Suppressor macrophage treated with lipopolysaccharide for 1 hour (primary cell): ENCODE measurements at regions not wholly inside any gene's neighbourhood (a gene's known extent, or its start where the extent isn't known, plus 50 kb on each side); places are given as distances from the start of the nearest gene placed in this dataset.
"Not testable (repeated sequence)": the region's sequence is repeated elsewhere in the genome, so short reads cannot be mapped to it uniquely, and the experiment has no call there.

Source experiments
- DNase-seq, 3 donors: peaks; one replicate each; pipeline ENCODE4 v3.0.0-alpha.2; 2020 to 2022

DNA sequence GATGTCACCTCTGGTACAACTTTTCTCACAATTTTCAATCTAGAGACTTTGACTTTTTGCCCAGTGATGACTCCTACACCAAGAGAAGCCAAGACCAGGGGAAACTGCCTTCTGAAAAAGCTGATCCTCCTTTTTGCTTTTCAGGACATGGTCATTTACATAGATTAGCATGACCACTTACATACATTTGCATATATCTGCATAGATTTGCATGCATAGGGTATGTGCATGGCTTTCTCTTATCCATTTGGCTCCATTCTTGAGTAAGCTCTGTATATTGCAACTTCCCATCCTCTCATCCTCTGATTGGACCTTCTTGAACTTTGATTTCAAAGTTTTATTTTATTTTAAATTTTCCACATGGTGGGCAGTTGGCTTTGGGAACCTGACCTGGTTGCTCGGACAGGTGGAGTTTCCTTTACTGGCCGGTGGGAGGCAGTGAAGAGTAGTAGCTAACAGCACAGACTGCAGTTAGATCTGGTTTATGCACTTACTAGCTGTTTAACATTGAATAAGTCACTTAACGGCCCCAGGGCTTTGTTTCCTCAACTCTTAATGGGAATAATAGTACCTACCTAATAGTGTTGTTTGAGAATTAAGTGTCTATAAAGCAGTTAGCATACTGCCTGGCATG lies 92.9 kb downstream of the GPR139 start:
- DNase-seq = peak in 1 of 3 donors; percentile 2

DNA sequence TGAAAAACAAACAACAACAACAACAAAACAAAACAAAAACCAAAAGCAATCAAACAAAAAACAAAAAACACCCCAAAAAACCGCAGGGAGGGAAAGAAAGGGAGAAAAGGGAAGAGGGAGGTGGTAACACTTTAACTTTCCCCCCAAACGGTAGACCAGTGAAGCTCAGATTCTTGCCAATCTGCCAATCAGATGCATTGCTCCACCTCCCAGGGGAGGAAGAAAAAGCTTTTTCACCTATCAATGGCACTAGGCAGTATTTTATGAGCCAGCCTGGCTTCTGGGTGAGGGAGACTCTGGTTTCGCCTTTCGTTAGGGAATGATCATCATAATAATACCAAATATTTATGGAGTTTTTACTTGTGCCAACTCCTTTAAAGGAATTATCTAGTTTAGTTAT lies 94.1 kb downstream of the GPR139 start:
- DNase-seq = no peak

DNA sequence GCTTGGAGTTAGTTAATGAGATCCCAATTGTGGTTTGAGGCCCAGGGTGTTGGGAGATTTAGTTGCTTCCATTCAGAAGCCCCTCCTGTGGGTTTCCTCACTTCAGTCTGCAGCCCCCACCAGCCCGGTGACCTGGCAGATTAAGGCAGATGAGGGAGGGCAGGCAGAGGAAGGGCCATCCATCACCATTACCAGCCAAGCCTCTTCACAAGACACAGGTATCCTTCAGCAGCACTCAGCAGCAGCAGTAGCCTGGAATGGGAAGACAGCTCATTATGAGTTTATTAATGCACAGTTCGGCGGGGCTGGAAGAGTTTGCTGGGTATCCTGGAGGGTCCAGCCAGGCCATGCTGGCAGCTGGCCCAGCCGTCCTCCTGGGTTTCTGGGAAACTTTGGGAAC lies 90.0 kb upstream of the GPRC5B start:
- no peak for DNase-seq

DNA sequence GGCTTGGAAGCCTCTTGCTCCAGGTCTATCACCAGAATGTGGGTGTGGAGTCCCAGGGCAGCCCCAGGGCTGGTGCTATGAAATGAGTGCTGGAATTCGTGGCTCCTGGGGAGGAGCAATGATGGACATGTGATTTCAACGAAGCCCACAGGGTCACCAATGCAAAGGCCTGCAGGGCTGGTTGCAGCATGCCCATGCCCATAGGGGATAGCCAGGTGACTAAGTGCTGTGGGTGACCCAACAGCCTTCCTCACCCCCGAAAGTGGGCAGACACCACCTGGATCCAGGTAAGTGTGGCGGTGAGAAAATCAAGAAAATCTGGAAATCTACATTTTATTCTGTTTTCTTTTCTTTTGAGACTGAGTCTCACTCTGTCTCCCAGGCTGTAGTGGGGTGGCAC lies 87.5 kb upstream of the GPRC5B start:
- no peak for DNase-seq

DNA sequence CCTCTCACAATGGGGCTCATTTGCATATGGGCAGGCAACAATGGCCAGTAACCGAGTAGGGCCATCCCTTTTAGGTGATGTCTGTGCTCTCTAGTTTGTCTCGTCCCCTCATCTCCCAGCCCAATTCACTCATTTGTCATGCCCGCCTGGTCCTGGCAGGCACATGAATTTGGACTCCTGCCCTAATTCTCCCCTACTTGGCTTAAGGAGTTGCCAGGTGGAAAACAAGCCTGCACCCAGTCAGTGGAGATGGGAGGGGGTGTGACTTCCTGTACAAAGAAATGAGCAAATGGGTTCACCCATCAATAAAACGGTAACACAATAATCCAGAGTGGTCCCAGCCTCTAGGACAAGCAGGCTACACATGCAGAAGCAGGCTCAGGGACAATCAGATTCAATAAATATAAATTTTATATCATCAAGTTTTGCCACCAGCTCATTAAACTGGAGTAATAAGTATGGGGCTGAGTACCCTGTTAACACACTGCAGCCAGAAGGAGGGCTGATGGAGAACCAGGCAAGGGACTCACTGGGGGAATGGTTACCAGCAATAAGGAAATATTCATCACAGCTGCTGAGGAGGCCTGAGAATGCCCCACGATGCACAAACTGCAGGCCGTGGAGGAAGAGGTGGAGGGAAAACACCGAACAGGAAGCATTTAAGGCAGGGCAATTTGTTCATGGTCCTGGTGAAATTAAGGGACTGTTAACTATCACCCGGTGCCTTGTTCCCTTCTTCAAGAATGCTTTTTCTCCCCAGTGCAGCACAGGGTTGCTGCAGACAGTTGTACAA lies 84.4 kb upstream of the GPRC5B start:
- DNase-seq = no peak

DNA sequence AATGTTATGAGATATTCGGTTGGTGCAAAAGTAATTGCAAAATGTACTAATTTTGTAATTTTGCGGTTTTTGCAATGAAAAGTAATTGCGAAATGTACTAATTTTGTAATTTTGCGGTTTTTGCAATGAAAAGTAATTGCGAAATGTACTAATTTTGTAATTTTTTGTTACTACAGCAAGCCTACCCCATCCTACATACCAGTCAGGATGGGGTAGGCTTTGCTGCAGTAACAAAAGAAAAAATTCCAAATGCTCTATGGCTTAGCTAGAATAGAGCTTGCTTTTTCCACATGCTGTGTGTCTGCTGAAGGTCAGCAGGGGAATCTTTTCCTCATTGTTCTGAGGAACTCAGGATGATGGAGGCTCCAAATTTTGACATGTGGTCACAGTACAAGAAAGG lies 83.3 kb upstream of the GPRC5B start:
- peak in 1 of 3 donors; percentile 2 for DNase-seq

GRCh38 chr16:19967561-19967960 lies 82.9 kb upstream of the GPRC5B start:
- DNase-seq = no peak

GRCh38 chr16:19963301-19963700 lies 78.7 kb upstream of the GPRC5B start:
- DNase-seq = no peak

DNA sequence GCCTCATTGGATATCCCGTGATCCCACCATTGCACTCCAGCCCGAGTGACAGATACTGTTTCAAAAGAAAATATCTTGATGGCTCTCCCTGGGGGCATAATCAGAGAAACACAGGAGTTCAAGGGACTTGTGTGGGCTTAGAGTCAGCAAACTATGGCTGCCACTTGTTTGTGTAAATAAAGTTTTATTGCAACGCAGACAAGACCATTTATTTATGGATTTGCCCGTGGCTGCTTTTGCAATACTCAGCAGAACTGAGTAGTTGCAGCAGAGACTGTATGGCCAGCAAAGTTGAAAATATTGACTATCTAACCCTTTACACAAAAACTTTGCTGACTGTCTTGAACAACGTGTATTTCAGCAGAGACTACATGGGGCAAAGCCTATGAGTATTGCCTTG lies 75.5 kb upstream of the GPRC5B start:
- no peak for DNase-seq

- DNase-seq = no peak
Measured at GRCh38 chr16:19959736-19960135, 75.1 kb upstream of the GPRC5B start.

GRCh38 chr16:19955896-19956295 lies 71.2 kb upstream of the GPRC5B start:
- DNase-seq = not testable (repeated sequence)

DNA sequence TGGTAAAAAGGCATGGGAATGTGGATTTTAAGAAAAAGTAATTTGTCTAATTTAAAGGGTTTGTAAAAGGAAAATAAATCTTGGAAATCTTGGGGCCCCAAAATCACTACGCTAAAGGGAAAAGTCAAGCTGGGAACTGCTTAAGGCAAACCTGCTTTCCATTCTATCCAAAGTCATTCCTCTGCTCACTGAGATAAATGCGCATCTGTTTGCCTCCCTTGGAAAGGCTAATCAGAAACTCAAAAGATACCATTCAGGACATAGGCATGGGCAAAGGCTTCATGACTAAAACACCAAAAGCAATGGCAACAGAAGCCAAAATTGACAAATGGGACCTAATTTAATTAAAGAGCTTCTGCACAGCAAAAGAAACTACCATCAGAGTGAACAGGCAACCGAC lies 70.4 kb upstream of the GPRC5B start:
- not testable (repeated sequence) for DNase-seq

DNA sequence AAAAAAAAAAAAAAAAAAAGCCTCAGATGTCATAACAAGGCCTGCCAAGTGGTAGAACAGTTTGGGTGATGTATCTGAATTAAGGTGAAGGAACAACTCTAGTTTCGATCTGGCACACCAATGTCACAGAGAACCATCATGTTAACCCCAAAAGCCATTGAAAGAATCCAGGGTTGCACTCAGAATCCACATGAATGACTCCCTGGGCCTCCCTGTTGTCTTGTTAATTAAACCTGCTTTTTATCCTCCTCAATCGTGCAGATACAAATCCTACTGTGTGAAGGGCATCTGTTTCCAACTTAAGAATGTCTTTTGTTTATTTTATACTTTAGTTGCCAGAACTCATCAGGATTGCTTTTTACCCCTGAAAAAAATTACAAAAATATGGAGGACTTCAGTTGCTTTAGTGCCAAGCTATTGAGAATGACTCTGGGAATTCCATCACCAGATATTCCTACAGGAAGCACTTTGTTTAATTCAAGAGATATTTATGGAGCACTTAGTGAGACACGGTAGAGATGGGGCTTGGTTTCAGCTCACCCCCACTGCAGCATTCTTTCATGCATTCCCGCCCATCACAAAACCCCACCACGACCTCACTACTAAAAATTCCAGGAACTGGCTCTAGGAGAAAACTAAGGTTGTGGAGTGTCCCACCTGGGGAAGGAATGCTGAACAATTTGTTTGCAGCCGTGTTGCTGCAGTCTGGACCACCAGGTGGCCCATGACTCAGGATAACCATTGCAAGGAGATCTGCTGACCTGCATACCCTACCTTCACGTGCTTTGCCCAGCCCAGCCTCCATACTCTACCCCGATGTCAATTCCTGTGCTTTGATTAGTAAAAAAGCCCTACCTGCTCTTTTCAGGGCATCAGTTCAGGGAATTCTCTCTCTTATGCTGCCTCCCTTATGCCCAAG lies 63.8 kb upstream of the GPRC5B start:
- DNase-seq = no peak

- no peak for DNase-seq
Measured at GRCh38 chr16:19945934-19946333, 61.3 kb upstream of the GPRC5B start.

- DNase-seq = no peak
Measured at GRCh38 chr16:19940195-19940594, 55.5 kb upstream of the GPRC5B start.

DNA sequence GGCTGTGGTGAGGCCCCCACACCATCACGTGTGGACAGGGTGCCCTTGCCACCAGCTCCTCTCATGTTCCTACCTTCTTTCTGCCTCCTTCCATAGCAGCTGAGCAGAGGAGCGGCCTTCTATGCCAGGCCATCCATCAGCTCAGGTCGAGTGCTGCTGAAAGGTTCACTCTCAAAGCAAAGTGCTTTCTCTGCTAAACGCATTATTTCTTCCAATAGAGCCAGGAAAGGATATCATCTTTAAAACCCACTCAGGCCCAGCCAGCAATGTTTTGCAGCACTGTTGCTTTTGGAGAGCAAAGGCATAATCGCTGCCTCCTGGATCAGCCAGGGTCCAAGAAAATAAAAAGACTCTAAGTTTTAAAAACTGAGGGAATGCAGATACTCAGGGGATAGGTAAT lies 54.9 kb upstream of the GPRC5B start:
- DNase-seq = no peak

- DNase-seq = no peak
Measured at GRCh38 chr16:19938536-19938935, 53.9 kb upstream of the GPRC5B start.

GRCh38 chr16:19936441-19936840 lies 51.8 kb upstream of the GPRC5B start:
- DNase-seq = no peak

GRCh38 chr16:19935694-19936093 lies 51.0 kb upstream of the GPRC5B start:
- DNase-seq = no peak
